Activated CD4-positive, CD25-positive, alpha-beta regulatory T cell (primary cell): ENCODE measurements at regions not wholly inside any gene's neighbourhood (a gene's known extent, or its start where the extent isn't known, plus 50 kb on each side); places are given as distances from the start of the nearest gene placed in this dataset.

Source experiments
- DNase-seq, 4 experiments: peaks; one replicate each; lab custom pipeline; 2025; lab: John Stamatoyannopoulos, UW

DNA sequence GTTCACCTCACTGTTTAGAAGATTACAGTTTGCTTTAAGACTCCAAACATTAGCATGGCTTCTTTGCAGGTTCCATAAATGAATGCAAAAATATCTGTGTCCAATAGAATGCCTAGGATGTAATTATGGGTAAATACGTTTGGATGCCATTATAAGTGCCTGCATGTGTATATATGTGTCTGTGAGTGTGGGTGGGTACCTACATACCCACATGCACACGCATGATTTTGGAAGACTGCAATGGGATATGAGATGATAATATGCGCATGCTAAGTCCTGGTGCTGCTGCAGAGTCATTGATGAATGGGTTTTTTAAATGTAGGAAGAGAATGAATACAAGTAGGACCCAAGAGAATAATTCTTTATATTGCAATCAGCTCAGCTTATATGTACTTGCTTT lies 406.4 kb downstream of the ZSWIM6 start:
- no peak for DNase-seq

DNA sequence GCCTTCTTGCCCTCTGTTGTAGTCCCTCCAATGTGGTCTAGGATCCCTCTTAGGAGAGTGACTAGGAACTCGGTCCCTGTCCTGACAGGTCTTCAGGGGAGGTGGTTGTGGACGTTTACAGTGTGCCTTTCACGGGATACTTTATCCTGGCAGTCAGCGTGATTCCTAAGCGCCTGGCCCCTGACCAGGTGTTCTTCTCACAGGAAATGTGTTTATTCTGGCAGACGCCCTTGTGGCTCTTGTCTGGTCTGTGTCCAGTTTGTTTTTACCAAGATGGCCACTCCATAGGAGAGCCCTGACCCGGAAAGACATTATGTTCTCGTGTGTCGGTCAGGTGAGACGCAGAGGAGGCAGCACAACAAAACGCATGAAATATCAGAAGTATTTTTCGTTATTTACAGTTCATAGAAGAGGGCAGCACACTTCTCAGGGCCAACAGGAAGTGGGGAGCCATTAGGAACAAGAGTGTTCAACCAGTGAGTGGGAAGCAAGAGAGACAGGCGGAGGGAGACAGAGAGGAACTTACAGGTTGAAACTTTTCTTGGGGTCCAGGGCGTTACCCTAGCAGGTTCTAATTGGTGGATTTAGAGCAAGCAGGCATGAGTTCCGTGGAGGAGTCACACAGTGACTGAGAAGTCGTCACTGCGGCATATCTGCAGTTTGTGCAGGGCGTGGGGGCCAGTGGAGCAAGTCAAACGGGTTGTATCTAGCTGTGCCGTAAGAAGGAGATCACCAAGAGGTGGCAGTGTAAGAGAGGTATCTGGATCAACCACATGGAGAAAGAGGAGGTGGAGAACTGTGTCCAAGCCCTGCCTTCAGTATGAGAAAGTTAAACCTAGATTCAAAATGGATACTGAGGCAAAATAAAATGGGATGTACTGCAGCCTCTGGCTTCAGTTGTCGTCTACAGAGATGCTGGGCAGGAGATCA lies 412.9 kb downstream of the ZSWIM6 start:
- DNase-seq = no peak

GRCh38 chr5:61746831-61747575 lies 414.9 kb downstream of the ZSWIM6 start:
- DNase-seq = no peak

GRCh38 chr5:61748121-61748520 lies 416.1 kb downstream of the ZSWIM6 start:
- no peak for DNase-seq

DNA sequence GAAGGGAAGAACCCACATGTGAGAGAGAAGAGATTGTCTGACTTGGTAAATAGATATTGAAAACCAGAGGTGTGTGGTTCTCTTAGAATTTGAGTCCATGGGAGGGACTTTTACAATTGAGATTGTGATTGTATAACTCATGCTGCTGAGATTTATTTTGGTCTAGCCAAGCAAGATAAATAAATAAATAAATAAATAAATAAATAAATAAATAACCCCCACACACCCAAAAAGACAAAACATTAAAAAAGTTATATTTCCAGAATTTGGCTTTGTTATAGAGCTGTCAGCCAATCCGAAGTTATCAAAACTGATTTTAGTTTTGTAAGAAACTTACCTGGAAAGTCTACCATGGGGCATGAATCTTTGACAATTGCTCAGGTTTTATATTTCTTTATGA lies 416.6 kb downstream of the ZSWIM6 start:
- DNase-seq = no peak

- DNase-seq = no peak
Measured at GRCh38 chr5:61752588-61752987, 420.5 kb downstream of the ZSWIM6 start.

DNA sequence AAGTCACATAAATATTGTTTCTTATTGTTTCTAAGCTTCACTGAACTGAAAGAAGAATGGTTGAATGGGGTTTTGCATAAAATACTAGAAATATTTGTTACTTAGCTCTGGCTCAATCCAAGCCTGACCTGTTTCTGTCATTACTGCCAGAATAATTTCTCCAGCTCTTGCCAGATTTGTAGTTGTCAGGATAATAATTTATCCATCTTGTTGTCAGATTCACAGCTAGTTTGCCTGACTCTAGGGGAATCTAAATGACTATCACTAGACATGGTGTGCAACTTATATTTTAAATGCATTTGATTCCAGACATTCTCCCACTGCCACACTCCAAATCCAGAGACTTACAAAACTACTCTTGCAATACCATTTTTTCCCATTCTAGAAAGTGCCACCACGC lies 422.7 kb downstream of the ZSWIM6 start:
- DNase-seq = no peak

GRCh38 chr5:61755726-61756222 lies 423.7 kb downstream of the ZSWIM6 start:
- no peak for DNase-seq

GRCh38 chr5:61758711-61759110 lies 426.7 kb downstream of the ZSWIM6 start:
- no peak for DNase-seq

- DNase-seq = no peak
Measured at GRCh38 chr5:61765471-61765870, 433.4 kb downstream of the ZSWIM6 start.

DNA sequence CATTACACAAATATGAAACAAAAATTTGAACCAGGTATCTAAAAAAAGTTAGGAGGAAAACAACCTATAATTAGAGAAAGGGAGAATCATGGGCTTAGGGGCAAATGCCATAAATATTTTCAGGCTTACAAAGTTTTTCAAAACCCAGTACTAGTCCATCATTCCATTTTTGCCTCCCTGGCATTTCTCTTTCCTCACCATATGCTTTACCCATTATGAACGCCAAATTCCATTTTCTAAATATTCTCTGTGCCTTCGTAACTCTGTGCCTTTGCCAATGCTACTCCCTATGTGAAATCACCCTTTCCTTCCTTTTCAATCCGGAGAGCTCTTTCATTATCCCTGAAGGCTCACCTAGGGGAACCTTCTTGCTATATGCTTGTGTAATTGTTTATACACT lies 434.1 kb downstream of the ZSWIM6 start:
- DNase-seq = no peak

- no peak for DNase-seq
Measured at GRCh38 chr5:61767231-61768080, 435.4 kb downstream of the ZSWIM6 start.

GRCh38 chr5:61768692-61769281 lies 436.7 kb downstream of the ZSWIM6 start:
- no peak for DNase-seq

DNA sequence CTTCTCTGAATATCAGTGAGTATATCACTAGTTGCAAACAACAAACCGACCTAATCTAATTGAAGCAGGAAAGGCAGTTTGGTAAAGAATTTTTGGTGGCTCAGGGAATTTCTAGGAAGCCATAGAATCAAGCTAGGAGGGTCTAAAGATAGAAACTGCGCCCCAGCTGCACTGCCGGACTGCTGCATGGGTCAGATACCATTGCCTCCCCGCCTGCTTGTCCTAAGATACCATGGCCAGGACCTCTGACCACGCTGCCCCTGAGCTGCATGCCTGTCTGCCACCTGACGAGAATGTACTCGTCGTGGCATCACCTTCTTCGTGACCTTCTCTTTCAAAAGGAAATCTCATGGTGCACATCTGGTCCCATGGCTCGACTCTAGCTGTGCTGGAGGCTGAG lies 439.0 kb downstream of the ZSWIM6 start:
- no peak for DNase-seq

GRCh38 chr5:61771808-61772207 lies 439.8 kb downstream of the ZSWIM6 start:
- DNase-seq = no peak

- DNase-seq = no peak
Measured at GRCh38 chr5:61775901-61776300, 443.8 kb downstream of the ZSWIM6 start.

GRCh38 chr5:61777292-61777691 lies 445.2 kb downstream of the ZSWIM6 start:
- no peak for DNase-seq

GRCh38 chr5:61779743-61780142 lies 447.7 kb downstream of the ZSWIM6 start:
- no peak for DNase-seq

DNA sequence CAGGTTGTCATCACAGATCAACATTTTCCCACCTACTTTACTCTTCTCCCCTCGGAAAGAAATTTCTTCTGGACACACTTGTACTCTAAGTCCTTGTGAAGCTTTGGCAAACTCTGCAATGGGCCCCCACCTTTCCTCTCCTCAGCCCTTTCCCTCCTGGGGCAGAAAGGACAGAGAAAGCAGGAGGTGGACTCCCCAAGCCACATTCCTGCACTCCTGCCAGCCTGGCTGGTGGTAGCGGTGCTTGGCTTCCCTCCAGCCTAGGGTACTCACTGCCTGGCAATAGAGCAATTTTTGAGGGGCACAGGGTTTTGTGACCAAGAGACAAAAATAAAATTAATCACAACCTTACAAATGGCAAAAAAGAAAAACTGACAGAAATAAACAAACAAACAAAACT lies 451.4 kb downstream of the ZSWIM6 start:
- no peak for DNase-seq

- no peak for DNase-seq
Measured at GRCh38 chr5:61784341-61784740, 452.3 kb downstream of the ZSWIM6 start.

GRCh38 chr5:61788548-61788947 lies 456.5 kb downstream of the ZSWIM6 start:
- no peak for DNase-seq

- no peak for DNase-seq
Measured at GRCh38 chr5:61790007-61790406, 457.9 kb downstream of the ZSWIM6 start.
